Neural cell (in vitro differentiated cells): ENCODE measurements at regions not wholly inside any gene's neighbourhood (a gene's known extent, or its start where the extent isn't known, plus 50 kb on each side); places are given as distances from the start of the nearest gene placed in this dataset.

Source experiments
- EP300 ChIP-seq: fragments of 450-650 bp; conservative IDR thresholded peaks from 2 replicates; pipeline ENCODE4 v1.6.1; 2014; ENCODE audit warnings: antibody characterized with exemption, mild to moderate bottlenecking, moderate library complexity; ENCODE audit not compliant: poor library complexity, severe bottlenecking
- EZH2 ChIP-seq: fragments of 200-600, 300-800 bp; shearing (Covaris generic), sonication (generic); IDR thresholded peaks from 2 replicates; pipeline ENCODE4 v1.6.1; 2014; ENCODE audit warnings: antibody characterized with exemption, low read length, borderline replicate concordance, mild to moderate bottlenecking; ENCODE audit not compliant: insufficient read depth, poor library complexity, severe bottlenecking
- MXI1 ChIP-seq: fragments of 450-650 bp; conservative IDR thresholded peaks from 2 replicates; pipeline ENCODE4 v1.6.1; 2014; ENCODE audit warnings: antibody characterized with exemption, mild to moderate bottlenecking; ENCODE audit not compliant: poor library complexity, severe bottlenecking
- POLR2AphosphoS5 ChIP-seq: IDR thresholded peaks from 2 replicates; pipeline ENCODE4 v1.6.1; 2012
- RAD21 ChIP-seq: fragments of 450-650 bp; conservative IDR thresholded peaks from 2 replicates; pipeline ENCODE4 v1.6.1; 2014; ENCODE audit warnings: antibody characterized with exemption, mild to moderate bottlenecking, moderate library complexity
- SMC3 ChIP-seq: fragments of 450-650 bp; conservative IDR thresholded peaks from 2 replicates; pipeline ENCODE4 v1.6.1; 2014; ENCODE audit warnings: antibody characterized with exemption, mild to moderate bottlenecking, moderate library complexity; ENCODE audit not compliant: poor library complexity
- TAF1 ChIP-seq: IDR thresholded peaks from 2 replicates; pipeline ENCODE4 v1.6.1; 2012; ENCODE audit warnings: low read depth
- TF ChIP-seq, protein P1 (sequence below): fragments of 450-650 bp; IDR thresholded peaks from 2 replicates; pipeline ENCODE4 v1.5.1; 2014; ENCODE audit warnings: antibody characterized with exemption, mild to moderate bottlenecking, moderate library complexity; ENCODE audit not compliant: poor library complexity, severe bottlenecking

DNA sequence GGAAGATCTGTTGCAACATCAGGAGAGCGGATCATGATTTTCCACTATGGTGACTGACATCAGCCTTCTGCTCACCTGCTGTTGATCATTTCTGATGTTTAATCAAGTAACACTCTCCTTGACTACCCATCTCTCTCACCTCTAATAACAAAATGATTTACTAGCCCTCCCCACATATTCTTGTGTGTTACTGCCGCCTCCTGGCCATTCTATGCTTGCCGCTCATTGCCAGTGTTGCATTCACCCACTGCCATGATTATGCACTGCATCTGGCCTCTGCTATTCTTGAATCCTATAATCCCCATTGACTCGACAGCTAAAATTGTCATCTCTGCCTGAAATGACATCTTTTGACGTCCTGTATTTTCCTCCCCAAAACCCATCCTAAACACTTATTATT is 113.8 kb downstream of the RERGL start:
- no peak for TF ChIP-seq EZH2
- TF ChIP-seq, protein P1, sequence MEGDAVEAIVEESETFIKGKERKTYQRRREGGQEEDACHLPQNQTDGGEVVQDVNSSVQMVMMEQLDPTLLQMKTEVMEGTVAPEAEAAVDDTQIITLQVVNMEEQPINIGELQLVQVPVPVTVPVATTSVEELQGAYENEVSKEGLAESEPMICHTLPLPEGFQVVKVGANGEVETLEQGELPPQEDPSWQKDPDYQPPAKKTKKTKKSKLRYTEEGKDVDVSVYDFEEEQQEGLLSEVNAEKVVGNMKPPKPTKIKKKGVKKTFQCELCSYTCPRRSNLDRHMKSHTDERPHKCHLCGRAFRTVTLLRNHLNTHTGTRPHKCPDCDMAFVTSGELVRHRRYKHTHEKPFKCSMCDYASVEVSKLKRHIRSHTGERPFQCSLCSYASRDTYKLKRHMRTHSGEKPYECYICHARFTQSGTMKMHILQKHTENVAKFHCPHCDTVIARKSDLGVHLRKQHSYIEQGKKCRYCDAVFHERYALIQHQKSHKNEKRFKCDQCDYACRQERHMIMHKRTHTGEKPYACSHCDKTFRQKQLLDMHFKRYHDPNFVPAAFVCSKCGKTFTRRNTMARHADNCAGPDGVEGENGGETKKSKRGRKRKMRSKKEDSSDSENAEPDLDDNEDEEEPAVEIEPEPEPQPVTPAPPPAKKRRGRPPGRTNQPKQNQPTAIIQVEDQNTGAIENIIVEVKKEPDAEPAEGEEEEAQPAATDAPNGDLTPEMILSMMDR: peak; percentile 57
- no peak for TF ChIP-seq TAF1
- no peak for TF ChIP-seq POLR2AphosphoS5
- no peak for TF ChIP-seq MXI1
- no peak for TF ChIP-seq EP300
- TF ChIP-seq RAD21: peak; percentile 51
- peak; percentile 42 for TF ChIP-seq SMC3
